ENCODE measurements at regions not wholly inside any gene's neighbourhood (a gene's known extent, or its start where the extent isn't known, plus 50 kb on each side); places are given as distances from the start of the nearest gene placed in this dataset.
A peak's percentile ranks its signal among the peaks of the same experiment; 100 is the strongest.
"Not testable (repeated sequence)": the region's sequence is repeated elsewhere in the genome, so short reads cannot be mapped to it uniquely, and the experiment has no call there.

- no peak for DNase-seq
Observed at GRCh38 chr2:47728551-47728950, 54.4 kb upstream of the MSH6 start.

- DNase-seq, result no peak
Observed at GRCh38 chr2:47727956-47728355, 55.0 kb upstream of the MSH6 start.

- DNase-seq, result not testable (repeated sequence)
Observed at GRCh38 chr2:47726978-47727377, 56.0 kb upstream of the MSH6 start.

- no peak for DNase-seq
Observed at GRCh38 chr2:47725808-47726207, 57.1 kb upstream of the MSH6 start.

- peak; percentile 55 for DNase-seq
Observed at GRCh38 chr2:47724221-47724981, 58.5 kb upstream of the MSH6 start.

- no peak for DNase-seq
Observed at GRCh38 chr2:47721296-47721695, 61.6 kb upstream of the MSH6 start.

GRCh38 chr2:47720559-47720958 is 62.4 kb upstream of the MSH6 start:
- no peak for DNase-seq

- DNase-seq, result peak; percentile 36
Observed at GRCh38 chr2:47720036-47720435, 62.9 kb upstream of the MSH6 start.

- no peak for DNase-seq
Observed at GRCh38 chr2:47719099-47719498, 63.8 kb upstream of the MSH6 start.

- not testable (repeated sequence) for DNase-seq
Observed at GRCh38 chr2:47716307-47716706, 66.6 kb upstream of the MSH6 start.

GRCh38 chr2:47715552-47715951 is 67.4 kb upstream of the MSH6 start:
- no peak for DNase-seq

GRCh38 chr2:47708801-47709499 is 74.0 kb upstream of the MSH6 start:
- no peak for DNase-seq

- no peak for DNase-seq
Observed at GRCh38 chr2:47704287-47704686, 78.7 kb upstream of the MSH6 start.

GRCh38 chr2:47699533-47700215 is 83.3 kb upstream of the MSH6 start:
- DNase-seq, result no peak

GRCh38 chr2:47698436-47698972 is 84.4 kb upstream of the MSH6 start:
- DNase-seq, result not testable (repeated sequence)

GRCh38 chr2:47697681-47698435 is 85.1 kb upstream of the MSH6 start:
- DNase-seq, result not testable (repeated sequence)

GRCh38 chr2:47697000-47697601 is 85.8 kb upstream of the MSH6 start:
- no peak for DNase-seq

GRCh38 chr2:47696478-47696831 is 86.5 kb upstream of the MSH6 start:
- DNase-seq, result no peak

GRCh38 chr2:47695800-47696477 is 87.0 kb upstream of the MSH6 start:
- no peak for DNase-seq

- DNase-seq, result not testable (repeated sequence)
Observed at GRCh38 chr2:47694451-47694850, 88.5 kb upstream of the MSH6 start.

GRCh38 chr2:47690706-47691325 is 92.1 kb upstream of the MSH6 start:
- not testable (repeated sequence) for DNase-seq

Data from suppressor macrophage treated with lipopolysaccharide for 4 hours (primary cell).